ENCODE measurements at regions not wholly inside any gene's neighbourhood (a gene's known extent, or its start where the extent isn't known, plus 50 kb on each side); places are given as distances from the start of the nearest gene placed in this dataset.

DNA sequence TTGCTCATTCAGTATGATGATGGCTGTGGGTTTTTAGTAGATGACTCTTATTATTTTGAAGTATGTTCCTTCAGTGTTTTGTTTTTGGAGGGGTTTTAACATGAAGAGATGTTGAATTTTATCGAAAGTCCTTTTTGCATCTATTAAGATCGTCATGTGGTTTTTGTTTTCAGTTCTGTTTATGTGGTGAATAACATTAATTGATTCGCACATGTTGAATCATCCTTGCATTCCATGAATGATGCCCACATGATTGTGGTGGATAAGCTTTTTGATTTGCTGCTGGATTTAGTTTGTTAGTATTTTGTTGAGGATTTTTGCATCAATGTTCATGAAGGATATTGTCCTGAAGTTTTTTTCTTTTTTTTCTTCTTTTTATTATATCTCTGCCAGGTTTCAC lies 347.4 kb upstream of the EPHA5 start:
- no peak for TF ChIP-seq RAD21 (IDR thresholded peaks at IDR 0.05; ENCODE audit: low read depth)
- no peak for TF ChIP-seq CEBPB (IDR thresholded peaks at IDR 0.05)
- no peak for TF ChIP-seq EP300 (IDR thresholded peaks at IDR 0.05; ENCODE audit: borderline replicate concordance)
- TF ChIP-seq, protein P1, sequence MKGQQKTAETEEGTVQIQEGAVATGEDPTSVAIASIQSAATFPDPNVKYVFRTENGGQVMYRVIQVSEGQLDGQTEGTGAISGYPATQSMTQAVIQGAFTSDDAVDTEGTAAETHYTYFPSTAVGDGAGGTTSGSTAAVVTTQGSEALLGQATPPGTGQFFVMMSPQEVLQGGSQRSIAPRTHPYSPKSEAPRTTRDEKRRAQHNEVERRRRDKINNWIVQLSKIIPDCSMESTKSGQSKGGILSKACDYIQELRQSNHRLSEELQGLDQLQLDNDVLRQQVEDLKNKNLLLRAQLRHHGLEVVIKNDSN (IDR thresholded peaks at IDR 0.05): no peak
- TF ChIP-seq, protein P2, sequence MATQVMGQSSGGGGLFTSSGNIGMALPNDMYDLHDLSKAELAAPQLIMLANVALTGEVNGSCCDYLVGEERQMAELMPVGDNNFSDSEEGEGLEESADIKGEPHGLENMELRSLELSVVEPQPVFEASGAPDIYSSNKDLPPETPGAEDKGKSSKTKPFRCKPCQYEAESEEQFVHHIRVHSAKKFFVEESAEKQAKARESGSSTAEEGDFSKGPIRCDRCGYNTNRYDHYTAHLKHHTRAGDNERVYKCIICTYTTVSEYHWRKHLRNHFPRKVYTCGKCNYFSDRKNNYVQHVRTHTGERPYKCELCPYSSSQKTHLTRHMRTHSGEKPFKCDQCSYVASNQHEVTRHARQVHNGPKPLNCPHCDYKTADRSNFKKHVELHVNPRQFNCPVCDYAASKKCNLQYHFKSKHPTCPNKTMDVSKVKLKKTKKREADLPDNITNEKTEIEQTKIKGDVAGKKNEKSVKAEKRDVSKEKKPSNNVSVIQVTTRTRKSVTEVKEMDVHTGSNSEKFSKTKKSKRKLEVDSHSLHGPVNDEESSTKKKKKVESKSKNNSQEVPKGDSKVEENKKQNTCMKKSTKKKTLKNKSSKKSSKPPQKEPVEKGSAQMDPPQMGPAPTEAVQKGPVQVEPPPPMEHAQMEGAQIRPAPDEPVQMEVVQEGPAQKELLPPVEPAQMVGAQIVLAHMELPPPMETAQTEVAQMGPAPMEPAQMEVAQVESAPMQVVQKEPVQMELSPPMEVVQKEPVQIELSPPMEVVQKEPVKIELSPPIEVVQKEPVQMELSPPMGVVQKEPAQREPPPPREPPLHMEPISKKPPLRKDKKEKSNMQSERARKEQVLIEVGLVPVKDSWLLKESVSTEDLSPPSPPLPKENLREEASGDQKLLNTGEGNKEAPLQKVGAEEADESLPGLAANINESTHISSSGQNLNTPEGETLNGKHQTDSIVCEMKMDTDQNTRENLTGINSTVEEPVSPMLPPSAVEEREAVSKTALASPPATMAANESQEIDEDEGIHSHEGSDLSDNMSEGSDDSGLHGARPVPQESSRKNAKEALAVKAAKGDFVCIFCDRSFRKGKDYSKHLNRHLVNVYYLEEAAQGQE (IDR thresholded peaks at IDR 0.05; ENCODE audit: low read depth): no peak
- TF ChIP-seq ZBTB7A (IDR thresholded peaks at IDR 0.05; ENCODE audit: low read depth): no peak
- no peak for TF ChIP-seq YY1 (IDR thresholded peaks at IDR 0.05; ENCODE audit: low read depth)
